Endothelial cell of umbilical vein (primary cell): ENCODE measurements at regions not wholly inside any gene's neighbourhood (a gene's known extent, or its start where the extent isn't known, plus 50 kb on each side); places are given as distances from the start of the nearest gene placed in this dataset.

Experiments used
- BruUV-seq: library from RNA; stranded (reverse); fragments of 400-500 nt; replicated peaks from 2 replicates; lab custom pipeline; 2021; lab: Mats Ljungman, UMichigan
- CTCF ChIA-PET: fragments of 300-600, 350-600 bp; sonication (Branson Sonifier 250); formaldehyde crosslinking; loops from one replicate; lab custom pipeline; 2021; ENCODE audit warnings: antibody characterized with exemption, inconsistent platforms; lab: Charles Lee
- POLR2A ChIA-PET: fragments of 300-600, 350-600 bp; sonication (Branson Sonifier 250); formaldehyde crosslinking; loops from one replicate; lab custom pipeline; 2021; ENCODE audit warnings: antibody characterized with exemption, inconsistent platforms; lab: Charles Lee
- DNase-seq: peaks from one replicate; pipeline ENCODE4 v3.0.0-alpha.2; 2011; ENCODE audit warnings: low read depth, low spot score
- FAIRE-seq: peaks from 2 replicates; lab custom pipeline; 2011; peaks lifted over from hg19 to GRCh38; lab: Jason Lieb, UNC
- H2AFZ ChIP-seq: 2 replicates; pipeline ENCODE4 v1.6.0; 2012; ENCODE audit warnings: low read depth, low read length, control low read depth, inconsistent platforms
- H3K27ac ChIP-seq: 2 replicates; pipeline ENCODE4 v1.5.1; 2011; ENCODE audit warnings: low read depth, mild to moderate bottlenecking, control low read depth, low read length, moderate library complexity; ENCODE audit not compliant: insufficient read depth
- H3K27me3 ChIP-seq, 2 experiments: 2 replicates each; pipeline versions ENCODE4 v1.6.0 to v1.6.1; 2011; ENCODE audit warnings: low read length in 2 of 2, mixed read lengths in 1 of 2; ENCODE audit not compliant: control insufficient read depth in 2 of 2, insufficient read depth in 2 of 2
- H3K36me3 ChIP-seq, 2 experiments: 2 replicates in 1 of 2; 3 replicates in 1 of 2; pipeline ENCODE4 v1.5.1; 2011; ENCODE audit warnings: low read length in 2 of 2, mild to moderate bottlenecking in 1 of 2, moderate library complexity in 1 of 2; ENCODE audit not compliant: control insufficient read depth in 2 of 2, insufficient read depth in 2 of 2; ENCODE audit errors: extremely low read depth in 1 of 2
- H3K4me1 ChIP-seq: 3 replicates; pipeline ENCODE4 v1.5.1; 2011; ENCODE audit warnings: mild to moderate bottlenecking, low read length; ENCODE audit not compliant: control insufficient read depth, insufficient read depth; ENCODE audit errors: extremely low read depth
- H3K4me2 ChIP-seq: 2 replicates; pipeline ENCODE4 v1.6.1; 2011; ENCODE audit warnings: low read length, control low read depth, mixed read lengths; ENCODE audit not compliant: insufficient read depth
- H3K4me3 ChIP-seq, 3 experiments: fragments of 200-600 bp in 1 of 3; sonication (generic), shearing (Covaris generic) in 1 of 3; replicated peaks in 1 of 3; 2 replicates each; pipeline ENCODE4 v1.5.1; 2011 to 2016; ENCODE audit warnings: control low read depth in 3 of 3, low read length in 3 of 3, mild to moderate bottlenecking in 2 of 3, inconsistent platforms in 1 of 3, low read depth in 1 of 3, moderate library complexity in 1 of 3; ENCODE audit not compliant: insufficient read depth in 1 of 3
- H3K79me2 ChIP-seq: 2 replicates; pipeline ENCODE4 v1.6.0; 2012; ENCODE audit warnings: low read length, inconsistent platforms; ENCODE audit not compliant: control insufficient read depth, insufficient read depth
- H3K9ac ChIP-seq: replicated peaks from 2 replicates; pipeline ENCODE3; 2011; ENCODE audit warnings: low read length, control low read depth; ENCODE audit not compliant: insufficient read depth; ENCODE audit errors: extremely low read depth
- H3K9me1 ChIP-seq: replicated peaks from 3 replicates; pipeline ENCODE4 v1.6.0; 2011; ENCODE audit warnings: mild to moderate bottlenecking, low read length; ENCODE audit not compliant: control insufficient read depth, insufficient read depth; ENCODE audit errors: extremely low read depth
- H3K9me3 ChIP-seq: replicated peaks from 2 replicates; pipeline ENCODE4 v1.5.1; 2012; ENCODE audit warnings: low read length, inconsistent platforms; ENCODE audit not compliant: control insufficient read depth, insufficient read depth
- H4K20me1 ChIP-seq: replicated peaks from 2 replicates; pipeline ENCODE3; 2011; ENCODE audit warnings: mild to moderate bottlenecking, low read length; ENCODE audit not compliant: control insufficient read depth, insufficient read depth; ENCODE audit errors: extremely low read depth
- EZH2 ChIP-seq: IDR thresholded peaks from 2 replicates; pipeline ENCODE4 v1.6.1; 2012; ENCODE audit warnings: borderline replicate concordance, low read depth, mild to moderate bottlenecking, moderate library complexity, low read length, inconsistent platforms; ENCODE audit not compliant: severe bottlenecking
- FOS ChIP-seq: IDR thresholded peaks from 2 replicates; pipeline ENCODE4 v1.6.1; 2011; ENCODE audit warnings: mild to moderate bottlenecking, low read length, moderate library complexity, borderline replicate concordance; ENCODE audit not compliant: insufficient read depth
- GATA2 ChIP-seq: IDR thresholded peaks from 2 replicates; pipeline ENCODE4 v1.7.0; 2011; ENCODE audit warnings: low read depth, mild to moderate bottlenecking, moderate library complexity, mixed read lengths, low read length; ENCODE audit not compliant: insufficient read length, insufficient read depth
- JUN ChIP-seq: IDR thresholded peaks from 2 replicates; pipeline ENCODE4 v1.6.1; 2011; ENCODE audit warnings: borderline replicate concordance, low read depth; ENCODE audit not compliant: insufficient read length, insufficient read depth
- MYC ChIP-seq: IDR thresholded peaks from one replicate; pipeline ENCODE4 v1.6.1; 2011; ENCODE audit warnings: mild to moderate bottlenecking, low read depth, low read length
- POLR2A ChIP-seq: IDR thresholded peaks from 2 replicates; pipeline ENCODE4 v1.6.1; 2012; ENCODE audit warnings: low read depth, mild to moderate bottlenecking, control low read depth, low read length
- POLR2AphosphoS5 ChIP-seq: IDR thresholded peaks from 2 replicates; pipeline ENCODE4 v1.6.1; 2012; ENCODE audit warnings: low read depth, mild to moderate bottlenecking, control low read depth, low read length, moderate library complexity; ENCODE audit not compliant: insufficient read depth
- dilution Hi-C: fragments of 300-500 bp; cut with MboI; formaldehyde crosslinking; loops from one replicate; pipeline ENCODE4 v1.15.0; 2019; ENCODE audit warnings: low sequenced_read_pairs; ENCODE audit not compliant: extremely low pct_ligation_motif_present
- intact Hi-C: fragments of 100-400 bp; cut with micrococcal nuclease; formaldehyde crosslinking; loops from one replicate; pipeline ENCODE4 v1.10.0; 2022
- TF ChIP-seq, protein P1 (sequence below), 2 donors: IDR thresholded peaks; 1 replicate in 1 of 2; 2 replicates in 1 of 2; pipeline ENCODE4 v1.5.1; 2011; ENCODE audit warnings: low read length in 2 of 2, mild to moderate bottlenecking in 2 of 2, moderate library complexity in 2 of 2, control low read depth in 1 of 2, inconsistent platforms in 1 of 2, low read depth in 1 of 2; ENCODE audit not compliant: insufficient read depth in 1 of 2; ENCODE audit errors: extremely low read depth in 1 of 2
- TF ChIP-seq, protein P2 (sequence below): IDR thresholded peaks from 2 replicates; pipeline ENCODE4 v1.6.1; 2011; ENCODE audit not compliant: insufficient read depth, insufficient read length

DNA sequence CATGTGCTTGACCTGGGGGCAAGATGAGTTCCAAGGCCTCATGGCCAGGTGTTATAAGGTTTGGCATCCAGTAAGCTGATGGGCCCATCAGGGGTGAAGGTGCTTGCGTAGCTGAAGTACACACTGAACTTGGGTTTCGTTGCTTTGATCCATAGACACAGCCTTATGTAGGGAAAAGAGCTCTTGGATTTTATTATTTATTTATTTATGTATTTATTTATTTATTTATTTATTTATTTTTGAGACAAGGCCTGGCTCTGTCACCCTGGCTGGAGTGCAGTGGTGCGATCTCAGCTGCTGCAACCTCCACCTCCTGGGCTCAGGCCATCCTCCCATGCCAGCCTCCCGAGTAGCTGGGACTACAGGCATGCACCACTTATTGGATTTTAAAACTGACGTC is 63.2 kb downstream of the FOXD2 start:
- no peak overlapping the region for H3K27ac ChIP-seq
- H3K4me1 ChIP-seq = no peaks in the 10 kb centered on the region
- dilution Hi-C loops (no loop called here), intact Hi-C loops (no loop called here)
- H2AFZ ChIP-seq = no peak overlapping the region
- H3K9ac ChIP-seq = no peak overlapping the region
- no peak overlapping the region for H3K4me2 ChIP-seq
- no peaks in the 10 kb centered on the region for H3K9me1 ChIP-seq
- BruUV-seq = no TSS peak
- H3K36me3 ChIP-seq = no peaks in the 10 kb centered on the region
- no peaks in the 10 kb centered on the region for H4K20me1 ChIP-seq
- DNase-seq = no peak
- no peaks in the 10 kb centered on the region for H3K9me3 ChIP-seq
- H3K79me2 ChIP-seq = no peaks in the 10 kb centered on the region
- no peak for FAIRE-seq
- H3K4me3 ChIP-seq = no peak overlapping the region
- ChIA-PET POLR2A (no interaction called here), CTCF (interaction anchor here (0.8 to 1.9 kb wide), 7 partner anchors 9 to 225 kb away, joined by 3 to 7 read pairs (median 3); partner anchors contain the start of gene FOXD2)
- peaks cover 0 to 7% of the 10 kb centered on the region in 2 experiments for H3K27me3 ChIP-seq
- no peak for TF ChIP-seq MYC
- TF ChIP-seq JUN = no peak
- TF ChIP-seq POLR2A = no peak
- TF ChIP-seq POLR2AphosphoS5 = no peak
- TF ChIP-seq, protein P1, sequence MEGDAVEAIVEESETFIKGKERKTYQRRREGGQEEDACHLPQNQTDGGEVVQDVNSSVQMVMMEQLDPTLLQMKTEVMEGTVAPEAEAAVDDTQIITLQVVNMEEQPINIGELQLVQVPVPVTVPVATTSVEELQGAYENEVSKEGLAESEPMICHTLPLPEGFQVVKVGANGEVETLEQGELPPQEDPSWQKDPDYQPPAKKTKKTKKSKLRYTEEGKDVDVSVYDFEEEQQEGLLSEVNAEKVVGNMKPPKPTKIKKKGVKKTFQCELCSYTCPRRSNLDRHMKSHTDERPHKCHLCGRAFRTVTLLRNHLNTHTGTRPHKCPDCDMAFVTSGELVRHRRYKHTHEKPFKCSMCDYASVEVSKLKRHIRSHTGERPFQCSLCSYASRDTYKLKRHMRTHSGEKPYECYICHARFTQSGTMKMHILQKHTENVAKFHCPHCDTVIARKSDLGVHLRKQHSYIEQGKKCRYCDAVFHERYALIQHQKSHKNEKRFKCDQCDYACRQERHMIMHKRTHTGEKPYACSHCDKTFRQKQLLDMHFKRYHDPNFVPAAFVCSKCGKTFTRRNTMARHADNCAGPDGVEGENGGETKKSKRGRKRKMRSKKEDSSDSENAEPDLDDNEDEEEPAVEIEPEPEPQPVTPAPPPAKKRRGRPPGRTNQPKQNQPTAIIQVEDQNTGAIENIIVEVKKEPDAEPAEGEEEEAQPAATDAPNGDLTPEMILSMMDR (IDR thresholded peaks at IDR 0.05; ENCODE audit: extremely low read depth in 1 of 2, insufficient read depth in 1 of 2, low read depth in 1 of 2, low read length in 2 of 2) = no peak
- no peak for TF ChIP-seq FOS
- no peak for TF ChIP-seq EZH2
- TF ChIP-seq, protein P2, sequence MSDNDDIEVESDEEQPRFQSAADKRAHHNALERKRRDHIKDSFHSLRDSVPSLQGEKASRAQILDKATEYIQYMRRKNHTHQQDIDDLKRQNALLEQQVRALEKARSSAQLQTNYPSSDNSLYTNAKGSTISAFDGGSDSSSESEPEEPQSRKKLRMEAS = no peak
- no peak for TF ChIP-seq GATA2
